ENCODE measurements at regions not wholly inside any gene's neighbourhood (a gene's known extent, or its start where the extent isn't known, plus 50 kb on each side); places are given as distances from the start of the nearest gene placed in this dataset.
A peak's percentile ranks its signal among the peaks of the same experiment; 100 is the strongest.
"Not testable (repeated sequence)": the region's sequence is repeated elsewhere in the genome, so short reads cannot be mapped to it uniquely, and the experiment has no call there.

DNA sequence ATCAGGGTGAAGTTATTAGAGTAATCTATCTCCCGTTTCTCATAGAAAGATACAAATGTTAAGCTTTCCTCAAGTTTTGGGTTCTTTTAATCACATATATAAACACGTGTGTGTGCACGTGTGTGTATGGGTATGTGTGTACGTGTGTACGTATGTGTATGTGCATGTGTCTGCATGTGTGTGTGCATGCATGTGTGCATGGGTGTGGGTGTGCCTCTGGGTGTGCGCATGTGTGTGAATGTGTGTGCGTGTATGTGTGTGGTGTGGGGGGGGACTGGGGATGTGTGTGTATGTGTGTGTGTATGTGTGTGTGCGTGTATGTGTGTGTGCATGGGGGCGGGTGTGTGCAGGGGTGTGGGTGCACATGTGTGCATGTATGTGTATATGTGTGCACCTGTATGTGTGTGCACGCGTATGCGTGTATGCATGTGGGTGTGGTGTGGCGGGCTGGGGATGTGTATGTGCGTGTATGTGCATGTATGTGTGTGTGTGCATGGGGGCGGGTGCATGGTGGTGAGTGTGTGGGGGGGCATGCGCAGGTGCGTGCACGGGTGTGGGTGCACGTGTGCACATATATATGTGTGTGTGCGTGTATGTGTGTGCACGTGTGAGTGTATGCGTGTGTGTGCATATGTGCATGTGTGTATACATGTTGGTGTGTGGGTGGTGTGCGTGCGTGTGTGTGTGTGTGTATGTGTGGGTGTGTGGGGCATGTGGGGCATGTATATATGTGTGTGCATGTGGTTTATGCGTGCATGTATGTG is 304.0 kb downstream of the MBD2 start:
- DNase-seq (ENCODE audit: low read depth in 3 of 3): no peak

DNA sequence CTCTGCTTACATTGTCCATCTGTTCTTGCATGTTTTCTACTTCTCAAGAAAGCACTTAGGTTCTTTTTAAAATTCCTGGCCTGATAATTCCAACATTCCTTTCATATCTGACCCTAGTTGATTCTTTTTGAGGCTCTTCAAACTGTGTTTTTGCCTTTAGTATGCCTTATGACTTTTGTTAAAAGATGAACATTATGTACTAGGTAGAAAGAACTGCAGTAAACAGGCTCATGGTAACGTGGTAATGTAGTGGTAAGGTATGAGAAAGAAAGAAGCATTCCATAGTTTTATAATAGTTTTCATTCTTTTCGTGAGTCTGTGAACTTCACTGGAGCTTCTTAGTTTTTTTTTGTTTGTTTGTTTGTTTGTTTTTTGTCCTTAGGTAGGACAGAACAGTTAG is 306.4 kb downstream of the MBD2 start:
- no peak for DNase-seq (ENCODE audit: low read depth in 3 of 3)

DNA sequence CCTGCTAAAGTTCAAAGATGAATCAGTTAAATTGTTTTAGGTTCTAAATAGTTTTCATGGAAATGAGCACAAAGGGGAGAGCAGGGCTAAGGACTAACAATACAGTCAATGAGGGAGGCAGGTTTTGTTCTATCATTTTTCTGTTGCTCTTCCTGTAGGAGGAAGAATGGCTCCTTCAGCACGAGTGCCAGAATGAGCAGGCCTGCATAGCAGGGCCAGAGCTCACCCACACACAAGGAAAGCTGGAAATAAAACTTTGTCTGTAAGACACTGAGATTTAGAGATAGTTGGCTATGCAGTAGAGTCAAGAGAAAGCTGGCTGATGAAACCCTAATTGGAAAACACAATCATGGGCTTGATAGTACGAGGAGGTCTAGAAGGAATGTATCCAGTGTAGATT is 313.3 kb downstream of the MBD2 start:
- no peak for DNase-seq (ENCODE audit: low read depth in 3 of 3)

DNA sequence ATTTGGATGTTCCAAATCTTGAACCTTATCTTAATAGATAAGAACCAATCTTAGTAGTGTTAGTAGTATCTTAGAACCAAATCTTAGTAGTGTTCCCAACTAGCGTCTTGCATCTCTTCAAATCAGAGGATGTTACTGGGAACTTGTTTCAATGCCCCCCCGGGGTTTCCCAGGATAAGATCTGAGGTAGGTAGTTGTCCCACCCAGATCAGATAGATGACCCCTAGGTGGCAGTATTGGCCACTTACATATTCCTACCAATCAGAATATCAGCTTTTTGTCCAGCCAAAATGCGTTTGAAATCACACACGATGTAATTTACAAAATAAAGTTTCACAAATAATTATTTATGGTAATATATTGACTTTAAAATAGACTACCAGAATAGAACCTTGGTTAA is 314.8 kb downstream of the MBD2 start:
- peak in 1 of 3 experiments; percentile 1 for DNase-seq (ENCODE audit: low read depth in 3 of 3)

DNA sequence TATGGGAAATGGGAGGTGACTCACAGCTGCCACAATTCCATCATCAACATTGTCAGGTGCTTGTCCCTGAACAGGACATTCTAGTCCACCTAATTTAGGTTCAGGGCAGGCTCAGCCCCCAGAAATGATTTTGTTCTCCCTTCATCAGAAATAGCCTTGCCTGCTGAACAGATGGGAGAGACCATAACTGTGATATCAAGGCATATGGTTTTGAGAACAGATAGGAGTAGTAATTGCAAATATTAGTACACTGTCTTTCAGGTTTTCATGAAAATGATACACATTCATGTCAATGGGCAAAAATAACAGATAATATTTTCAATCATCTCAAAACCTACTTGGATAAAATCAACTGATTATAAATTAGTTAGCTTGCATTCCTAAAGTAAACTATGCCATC is 316.5 kb downstream of the MBD2 start:
- no peak for DNase-seq (ENCODE audit: low read depth in 3 of 3)

DNA sequence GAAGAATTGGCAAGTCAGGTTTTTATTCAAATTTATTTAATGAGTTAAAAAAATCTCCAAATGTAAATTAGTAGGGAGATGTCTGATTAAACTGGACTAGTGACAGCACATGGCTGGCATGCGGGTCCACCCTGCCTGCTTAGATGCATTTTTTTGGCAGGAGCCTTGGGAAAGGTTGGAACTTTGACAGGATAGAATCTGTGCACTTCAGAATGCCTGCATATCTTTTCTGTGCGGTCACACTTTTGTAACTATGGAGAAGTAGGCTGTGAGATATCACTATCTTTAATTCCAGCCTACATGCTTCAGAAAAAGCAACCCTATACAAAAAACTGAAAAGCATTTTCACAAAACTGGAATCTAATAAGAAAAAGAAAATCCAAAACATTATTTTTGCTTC is 317.8 kb downstream of the MBD2 start:
- DNase-seq (ENCODE audit: low read depth in 3 of 3): no peak

DNA sequence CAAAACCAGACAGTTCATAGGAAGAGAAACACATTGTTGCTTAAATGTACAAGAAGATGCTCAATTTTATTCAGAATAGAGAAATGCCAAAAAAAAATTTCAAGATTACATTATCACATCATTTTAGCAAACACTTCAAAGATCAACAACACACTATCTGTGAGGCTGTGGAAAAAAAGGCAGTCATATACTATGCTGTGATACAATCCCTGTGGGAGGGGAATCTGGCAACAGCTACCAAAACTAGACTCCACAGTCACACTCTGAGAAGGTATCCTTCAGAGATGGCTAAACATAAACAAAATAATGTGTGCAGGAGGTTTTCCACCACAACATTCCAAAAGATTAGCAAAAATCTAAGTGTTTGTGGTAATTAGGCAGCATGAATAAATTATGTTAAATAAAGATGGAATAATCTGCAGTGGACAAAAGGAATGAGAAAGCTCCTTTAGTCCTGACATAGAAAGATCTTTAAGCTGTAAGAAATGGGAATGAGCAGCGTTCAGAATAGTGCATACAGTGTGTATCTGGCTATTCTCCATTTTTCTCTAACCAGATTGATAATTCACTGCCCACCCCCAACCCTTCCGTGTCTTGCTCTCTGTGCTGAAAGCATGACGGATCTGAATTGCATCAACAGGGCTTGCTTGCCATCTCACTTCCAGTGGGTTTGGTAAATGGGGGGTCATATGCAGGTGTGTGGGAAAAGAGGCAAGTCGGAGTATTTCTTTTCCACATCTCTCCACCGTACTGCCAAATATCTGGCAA is 329.6 kb downstream of the MBD2 start:
- no peak for DNase-seq (ENCODE audit: low read depth in 3 of 3)

DNA sequence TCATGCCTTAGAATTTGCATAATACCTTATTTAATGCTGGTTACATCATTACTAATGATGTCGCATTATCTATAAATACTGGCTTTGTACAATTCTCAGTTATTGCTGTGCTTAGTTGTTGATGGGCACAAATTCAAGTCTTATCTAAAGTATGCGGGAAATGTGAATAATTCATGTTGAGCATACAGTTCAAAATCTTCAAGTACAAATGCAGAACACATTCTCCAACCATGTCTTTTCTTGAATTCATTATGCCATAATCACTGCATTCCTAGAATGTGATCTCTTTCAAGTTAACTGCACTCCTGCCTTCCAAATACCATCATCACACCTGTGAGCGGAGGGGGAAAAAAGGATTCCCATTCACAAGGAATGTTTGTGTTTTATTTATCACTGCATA is 337.0 kb downstream of the MBD2 start:
- no peak for DNase-seq (ENCODE audit: low read depth in 3 of 3)

DNA sequence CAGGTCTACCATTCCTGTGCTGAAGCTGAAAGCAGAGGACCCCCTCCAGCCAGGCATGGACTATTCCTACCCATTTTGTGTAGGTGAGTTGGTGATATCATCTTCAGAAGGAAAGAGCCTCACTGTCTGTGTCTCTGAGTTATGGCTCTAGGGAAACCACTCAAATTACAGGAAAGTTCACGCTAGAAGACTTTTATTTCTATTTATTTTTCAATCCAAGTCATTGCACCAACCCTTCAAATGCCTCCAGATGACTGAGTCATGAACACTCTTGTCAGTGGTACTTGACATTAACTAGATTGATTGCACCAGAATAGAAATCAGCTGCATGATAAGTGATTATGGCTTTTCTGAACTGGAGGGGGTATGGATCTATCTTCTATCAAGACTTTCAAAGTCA is 338.4 kb downstream of the MBD2 start:
- DNase-seq (ENCODE audit: low read depth in 3 of 3): no peak

DNA sequence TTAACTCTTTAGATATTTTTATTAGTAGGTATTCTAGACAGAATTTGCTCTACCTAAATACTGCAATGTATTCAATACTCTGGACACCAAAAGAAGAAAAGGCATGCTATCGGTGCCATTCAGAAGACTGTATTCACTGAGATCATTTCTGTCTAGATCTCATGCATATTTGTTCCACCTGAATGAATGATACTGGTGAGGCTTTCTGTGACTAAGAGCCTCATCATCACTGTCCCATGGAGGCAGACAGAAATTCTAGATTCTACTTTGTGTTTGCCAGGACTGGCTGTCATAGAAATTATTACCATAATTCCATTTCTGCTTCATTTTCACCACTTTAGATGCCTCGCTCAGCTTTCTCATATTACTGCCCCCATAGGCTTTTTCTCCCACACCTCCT is 340.7 kb downstream of the MBD2 start:
- DNase-seq (ENCODE audit: low read depth in 3 of 3): no peak

DNA sequence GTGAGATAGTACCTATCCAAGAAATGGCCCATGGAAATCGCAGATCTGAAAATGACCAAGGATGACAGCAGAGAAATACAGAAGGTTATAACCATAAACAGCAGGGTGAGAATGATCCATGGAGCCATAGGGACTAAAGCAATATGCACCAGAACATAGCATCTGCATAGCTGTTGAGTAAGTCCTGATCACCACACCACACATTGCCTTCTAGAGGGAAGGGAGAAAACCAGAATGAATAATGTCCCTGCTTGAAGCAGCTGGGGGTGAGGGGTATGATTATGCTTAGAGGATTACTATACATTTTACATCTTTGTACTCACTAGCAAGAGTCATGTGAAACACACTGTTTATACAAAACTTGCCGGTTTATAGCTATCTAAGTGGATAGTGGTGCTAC is 350.4 kb downstream of the MBD2 start:
- DNase-seq (ENCODE audit: low read depth in 3 of 3): no peak

DNA sequence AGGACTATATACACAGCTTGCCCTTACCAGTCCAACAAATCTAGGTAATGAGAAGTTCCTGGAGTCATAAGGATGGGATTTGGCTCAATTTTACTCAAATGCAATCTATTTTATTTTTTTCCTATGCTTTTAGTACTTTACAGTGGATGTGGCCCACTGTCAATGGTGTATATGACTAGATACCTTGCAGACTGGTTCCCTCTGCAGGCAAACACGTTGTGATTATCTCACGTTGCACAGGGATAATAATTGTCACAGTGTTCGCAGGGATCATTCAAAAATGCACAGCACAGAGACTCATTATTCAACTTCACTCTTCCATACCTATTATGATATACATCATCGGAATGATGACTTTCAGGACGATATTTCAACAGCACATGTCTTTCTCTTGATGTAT is 359.7 kb downstream of the MBD2 start:
- no peak for DNase-seq (ENCODE audit: low read depth in 3 of 3)

DNA sequence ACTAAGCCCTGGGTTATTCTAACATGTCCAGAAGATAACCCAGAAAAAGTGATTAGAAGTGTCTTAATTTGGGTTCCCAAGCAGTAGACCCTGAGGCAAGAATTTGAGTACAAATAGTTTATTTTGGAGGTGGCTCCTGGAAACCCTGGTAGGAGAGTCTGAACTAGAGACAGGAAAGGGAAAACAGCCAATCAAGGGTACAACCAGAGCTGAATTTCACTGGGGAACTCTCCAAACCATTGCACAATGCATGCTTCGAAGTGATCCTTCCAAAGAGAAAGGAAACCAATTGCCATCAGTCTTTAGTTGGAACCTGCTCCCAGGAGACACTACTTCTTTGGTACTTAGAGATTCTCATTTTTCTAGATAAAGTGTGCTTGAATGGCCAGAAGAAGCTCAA is 361.5 kb downstream of the MBD2 start:
- DNase-seq (ENCODE audit: low read depth in 3 of 3): no peak

DNA sequence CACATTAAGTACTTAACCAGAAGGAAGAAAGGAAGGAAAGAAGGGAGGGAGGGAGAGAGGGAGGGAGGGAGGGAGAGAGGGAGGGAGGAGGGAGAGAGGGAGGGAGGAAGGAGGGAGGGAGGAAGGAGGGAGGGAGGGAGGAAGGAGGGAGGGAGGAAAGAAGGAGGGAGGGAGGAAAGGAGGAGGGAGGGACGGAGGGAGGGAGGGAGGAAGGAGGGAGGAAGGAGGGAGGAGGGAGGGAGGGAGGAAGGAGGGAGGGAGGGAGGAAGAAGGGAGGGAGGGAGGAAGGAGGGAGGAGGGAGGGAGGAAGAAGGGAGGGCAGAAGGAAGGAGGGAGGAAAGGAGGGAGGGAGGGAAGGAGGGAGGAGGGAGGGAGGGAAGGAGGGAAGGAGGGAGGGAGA is 363.3 kb downstream of the MBD2 start:
- DNase-seq (ENCODE audit: low read depth in 3 of 3): no peak

DNA sequence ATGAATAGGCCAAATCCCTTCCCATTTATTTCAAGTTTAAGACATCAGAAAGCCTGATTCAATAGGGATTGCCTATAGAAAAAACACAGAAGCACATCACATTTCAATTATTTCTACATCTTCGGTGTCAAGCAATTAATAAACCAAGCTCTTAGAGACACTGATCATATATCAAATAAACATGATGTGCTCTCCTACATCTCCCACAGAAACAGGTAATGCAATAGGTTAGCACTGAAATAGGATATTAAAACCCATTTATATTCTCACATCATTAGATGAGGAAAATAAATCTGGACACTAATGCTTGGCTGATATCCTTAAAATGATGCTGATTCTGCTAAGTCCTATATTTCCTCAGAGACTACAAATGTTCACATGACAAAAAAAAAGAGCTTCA is 364.7 kb downstream of the MBD2 start:
- DNase-seq (ENCODE audit: low read depth in 3 of 3): no peak

DNA sequence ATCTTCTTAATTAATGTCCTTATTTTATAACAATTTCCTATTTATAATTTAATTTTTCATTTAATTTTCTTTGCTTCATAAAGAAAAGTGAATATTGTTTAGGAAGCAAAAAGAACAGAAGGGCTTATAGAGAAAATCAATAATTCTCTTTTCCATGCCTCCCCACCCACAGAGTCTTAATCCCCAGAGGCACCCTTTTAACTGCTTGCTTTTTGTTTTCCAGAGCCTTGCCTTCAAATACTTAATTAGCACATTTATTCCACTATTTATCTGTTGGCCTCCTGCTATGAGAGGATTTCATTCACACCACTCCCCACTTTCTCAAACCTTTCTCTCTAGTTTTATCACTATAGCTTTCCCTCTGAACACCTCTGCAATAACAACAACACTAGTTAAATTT is 373.6 kb downstream of the MBD2 start:
- no peak for DNase-seq (ENCODE audit: low read depth in 3 of 3)

DNA sequence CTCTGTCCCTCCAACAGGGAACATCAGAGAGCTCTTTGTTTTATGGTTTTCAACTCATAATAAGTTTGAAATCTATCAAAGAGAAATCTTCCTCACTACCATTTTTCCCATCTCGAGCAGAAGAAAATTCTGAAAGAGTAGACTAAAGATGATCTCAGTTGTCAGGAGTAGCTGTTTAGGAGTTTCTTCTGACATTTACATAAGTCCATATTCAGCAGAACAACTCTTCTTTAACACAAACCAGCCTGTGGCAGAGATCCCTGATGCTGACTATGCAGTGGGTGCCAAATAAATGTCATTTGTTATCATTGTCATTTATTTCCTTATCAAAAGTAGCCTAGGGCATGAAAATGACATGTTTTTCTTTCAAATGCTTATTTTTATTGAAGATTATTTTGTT is 380.7 kb downstream of the MBD2 start:
- no peak for DNase-seq (ENCODE audit: low read depth in 3 of 3)

DNA sequence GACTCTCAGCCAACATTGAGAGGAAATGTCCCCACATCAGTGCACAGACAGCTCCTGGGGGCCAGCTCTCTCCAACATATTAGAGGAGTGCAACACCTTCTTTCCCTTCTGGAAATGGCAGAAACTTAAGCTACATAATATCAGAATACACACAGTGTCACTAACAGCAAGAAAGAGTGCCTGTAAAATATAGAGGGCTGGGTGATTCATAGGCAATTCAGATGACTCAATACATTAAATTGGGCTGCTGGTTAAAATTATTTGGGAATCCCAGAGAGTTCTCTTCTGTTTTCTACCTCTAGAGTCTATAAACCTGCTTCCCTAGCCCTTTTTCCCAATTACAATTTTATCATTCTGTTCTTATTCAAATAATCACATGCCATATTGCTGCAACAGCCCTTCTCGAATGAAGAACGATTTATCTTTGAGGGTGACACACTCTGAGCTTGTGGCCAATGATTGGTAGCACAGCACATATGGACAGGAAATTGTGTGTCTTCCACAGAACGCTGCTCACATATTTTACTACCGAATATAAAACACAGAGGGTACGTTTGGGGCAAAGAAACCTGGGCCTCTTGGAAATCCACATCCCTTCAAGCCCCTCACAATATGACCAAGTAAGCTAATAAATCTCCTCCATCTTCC is 381.2 kb downstream of the MBD2 start:
- DNase-seq (ENCODE audit: low read depth in 3 of 3): no peak

DNA sequence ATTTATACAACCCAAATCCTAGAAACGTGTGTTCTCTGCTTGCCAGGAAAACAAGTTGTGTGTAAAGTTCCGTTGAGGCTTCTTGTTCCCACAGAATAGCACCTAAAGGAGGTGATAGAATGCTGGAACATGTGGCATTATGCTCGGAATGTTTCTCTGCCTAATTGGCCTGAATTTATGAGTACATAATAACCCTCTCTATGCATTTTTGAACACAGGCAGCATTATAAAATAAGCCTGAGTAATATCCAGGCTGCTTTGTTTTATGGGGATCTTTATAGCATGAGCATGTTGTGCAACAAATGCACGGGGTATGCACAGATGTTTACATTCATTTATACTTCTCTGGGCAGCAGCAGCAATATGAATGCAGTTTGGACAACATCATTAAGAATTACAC is 385.7 kb downstream of the MBD2 start:
- DNase-seq (ENCODE audit: low read depth in 3 of 3): no peak

DNA sequence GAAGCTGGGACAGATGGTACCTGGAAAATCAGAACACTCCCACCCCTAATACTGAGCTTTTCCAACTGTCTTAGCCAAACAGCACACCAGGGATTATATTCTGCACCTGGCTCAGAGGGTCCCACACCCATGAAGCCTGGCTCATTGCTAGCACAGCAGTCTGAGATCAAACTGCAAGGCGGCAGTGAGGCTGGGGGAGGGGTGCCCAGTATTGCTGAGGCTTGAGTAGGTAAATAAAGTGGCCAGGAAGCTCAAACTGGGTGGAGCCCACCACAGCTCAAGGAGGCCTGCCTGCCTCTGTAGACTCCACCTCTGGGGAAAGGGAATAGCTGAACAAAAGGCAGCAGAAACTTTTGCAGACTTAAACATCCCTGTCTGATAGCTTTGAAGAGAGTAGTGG is 403.3 kb downstream of the MBD2 start:
- not testable (repeated sequence) for DNase-seq (ENCODE audit: low read depth in 3 of 3)

DNA sequence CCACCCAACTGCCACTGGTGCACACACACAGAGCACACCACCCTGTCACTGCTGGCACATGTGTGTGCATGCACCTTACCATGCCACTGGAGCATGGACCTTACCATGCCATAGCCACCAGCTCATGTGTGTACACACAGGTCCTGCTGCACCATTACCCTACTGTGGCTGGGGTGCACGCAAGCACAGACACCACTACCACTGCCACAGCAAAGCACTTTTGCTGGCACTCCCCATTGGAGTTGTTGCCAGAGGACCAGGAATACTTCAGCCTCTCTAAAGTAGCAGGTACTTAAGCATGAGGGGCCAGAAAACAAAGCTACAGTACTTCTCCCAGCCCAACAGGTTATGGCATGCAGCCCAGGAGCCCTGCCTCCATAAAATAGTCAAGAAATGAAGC is 404.8 kb downstream of the MBD2 start:
- no peak for DNase-seq (ENCODE audit: low read depth in 3 of 3)

DNA sequence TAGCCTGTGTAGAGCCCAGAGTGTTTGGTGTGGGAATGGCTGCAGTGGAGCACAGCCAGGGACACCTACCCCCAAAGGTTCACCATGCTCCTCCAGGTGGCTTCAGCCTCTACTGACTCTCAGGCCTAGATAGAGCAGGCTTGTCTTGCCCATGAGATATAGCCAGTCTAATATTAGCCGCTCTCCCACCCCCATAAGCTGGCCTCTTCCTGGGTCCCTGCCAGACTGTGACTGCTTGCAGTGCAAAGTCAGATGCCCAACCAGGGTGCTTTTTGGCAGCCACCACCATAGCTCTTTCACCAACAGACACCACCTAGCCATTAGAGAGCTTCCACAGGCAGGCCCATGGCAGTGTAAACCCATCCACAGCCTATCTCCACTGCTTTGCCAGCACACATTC is 405.3 kb downstream of the MBD2 start:
- no peak for DNase-seq (ENCODE audit: low read depth in 3 of 3)

Data from stimulated activated CD4-positive, alpha-beta T cell treated with anti-CD3 and anti-CD28 coated beads, TNF-alpha, amount 100 ng/mL, for 24 hours (primary cell).